ENCODE measurements at regions not wholly inside any gene's neighbourhood (a gene's known extent, or its start where the extent isn't known, plus 50 kb on each side); places are given as distances from the start of the nearest gene placed in this dataset.

GRCh38 chr18:40402052-40402451, 1553.0 kb upstream of the PIK3C3 start:
- no peak for DNase-seq

- DNase-seq: peak; percentile 36
These were observed 1566.9 kb upstream of the PIK3C3 start for GRCh38 chr18:40388121-40388520.

DNA sequence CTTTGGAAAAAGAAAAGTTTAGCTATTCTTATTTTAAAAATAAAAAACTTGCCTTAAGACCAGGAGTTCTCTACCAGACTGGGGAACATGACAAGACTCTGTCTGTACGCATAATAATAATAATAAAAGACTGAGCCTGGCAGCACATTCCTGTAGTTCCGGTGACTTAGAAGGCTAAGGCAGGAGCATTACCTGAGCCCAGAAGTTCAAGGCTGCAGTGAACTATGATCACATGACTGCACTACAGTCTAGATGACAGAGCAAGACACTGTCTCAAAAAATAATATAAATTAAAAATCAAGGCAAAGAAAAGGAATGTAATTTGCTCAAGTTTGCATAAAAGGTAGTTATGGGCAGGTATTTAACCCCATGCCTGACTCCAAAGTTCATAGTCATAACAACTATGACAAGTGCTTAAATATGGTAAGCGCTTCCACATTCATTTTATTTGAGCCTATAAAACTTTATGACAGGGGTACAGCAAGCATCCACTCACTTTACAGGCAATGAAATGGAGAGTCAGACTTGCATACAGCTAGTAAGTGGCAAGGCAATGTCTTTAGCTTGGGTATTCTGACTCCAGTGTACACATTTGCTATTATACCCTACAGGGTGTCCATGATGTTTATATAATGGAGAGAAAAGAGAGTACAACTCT, 1567.8 kb upstream of the PIK3C3 start:
- DNase-seq: no peak

- DNase-seq: no peak
These were observed 1572.8 kb upstream of the PIK3C3 start for GRCh38 chr18:40382197-40382596.

DNA sequence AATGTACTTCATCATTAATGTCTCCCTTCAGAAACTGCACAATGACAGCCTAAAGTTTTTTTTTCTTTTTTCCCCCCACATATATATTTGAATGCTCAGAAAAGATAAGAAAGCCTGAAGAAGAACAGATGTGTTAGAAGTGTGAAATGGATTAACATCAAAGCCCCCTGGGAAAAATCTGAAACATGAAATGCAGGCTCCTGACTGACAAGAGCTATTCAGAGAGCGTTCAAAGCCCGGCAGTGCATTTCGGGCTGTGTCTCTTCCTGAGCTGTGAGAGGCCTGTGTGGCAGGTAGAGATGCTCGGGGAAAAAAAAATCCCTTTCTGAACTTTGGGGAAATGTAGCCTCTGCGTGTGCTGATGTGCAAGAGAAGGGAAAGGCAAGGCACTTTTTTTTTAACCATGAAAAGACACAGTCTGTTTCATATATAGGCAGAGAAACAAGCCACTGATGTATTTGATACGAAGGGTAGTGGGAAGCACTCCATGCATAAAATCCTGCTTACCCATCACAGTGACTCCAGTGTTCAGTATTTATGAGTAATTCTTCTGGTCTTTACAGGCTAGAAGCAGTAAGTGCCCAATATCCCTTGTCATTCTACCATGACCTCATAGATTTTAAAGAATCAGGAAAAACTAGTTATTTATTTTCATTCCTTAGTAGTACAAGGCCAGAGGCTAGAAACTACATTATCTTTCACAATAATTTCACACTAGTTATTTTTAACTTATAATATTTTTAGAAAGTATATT, 1574.2 kb upstream of the PIK3C3 start:
- peak; percentile 65 for DNase-seq

- peak; percentile 81 for DNase-seq
These were observed 1579.2 kb upstream of the PIK3C3 start for GRCh38 chr18:40375837-40376236.

DNA sequence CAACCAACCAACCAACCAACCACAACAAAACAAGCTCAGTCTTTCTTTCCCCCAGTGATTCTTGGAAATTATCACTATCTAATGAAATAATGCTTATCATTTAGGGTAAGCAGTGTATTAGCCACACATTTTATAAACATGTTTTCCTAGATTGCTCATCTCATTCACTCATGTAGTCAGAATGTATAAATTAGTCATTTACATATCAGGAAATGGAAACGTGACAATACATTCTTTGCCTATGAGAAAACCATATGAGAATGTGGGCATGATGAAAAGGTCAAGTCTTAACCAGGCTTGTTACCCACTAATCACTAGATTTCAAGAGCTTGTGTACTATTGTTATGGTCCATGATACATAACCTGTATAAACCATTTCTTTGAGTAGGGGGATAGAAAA, 1583.4 kb upstream of the PIK3C3 start:
- peak; percentile 80 for DNase-seq

GRCh38 chr18:40367576-40367975, 1587.5 kb upstream of the PIK3C3 start:
- no peak for DNase-seq

- no peak for DNase-seq
These were observed 1588.5 kb upstream of the PIK3C3 start for GRCh38 chr18:40366521-40366920.

GRCh38 chr18:40365526-40365925, 1589.5 kb upstream of the PIK3C3 start:
- peak; percentile 68 for DNase-seq

DNA sequence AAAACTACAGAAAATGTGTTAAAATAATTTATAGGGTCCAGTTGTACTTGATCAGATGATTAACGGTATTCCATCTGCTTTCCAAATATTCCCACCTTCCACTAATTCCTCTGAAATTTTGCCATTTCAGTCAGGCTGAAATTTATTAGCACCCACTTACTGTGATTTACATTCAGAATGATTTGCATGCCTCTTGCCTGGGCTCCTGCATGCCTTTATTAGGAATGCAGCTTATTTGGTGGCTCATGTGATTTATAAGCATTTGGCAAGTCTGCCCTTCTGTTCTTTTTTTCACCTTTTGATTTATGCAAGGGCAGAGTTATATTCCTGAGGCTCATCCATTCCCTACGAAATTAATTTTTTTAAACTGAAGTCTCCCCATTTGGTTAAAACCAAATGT, 1594.5 kb upstream of the PIK3C3 start:
- peak; percentile 66 for DNase-seq

- DNase-seq: peak; percentile 75
These were observed 1597.5 kb upstream of the PIK3C3 start for GRCh38 chr18:40357536-40357935.

- DNase-seq: no peak
These were observed 1598.9 kb upstream of the PIK3C3 start for GRCh38 chr18:40356168-40356567.

- peak; percentile 89 for DNase-seq
These were observed 1599.3 kb upstream of the PIK3C3 start for GRCh38 chr18:40355726-40356125.

GRCh38 chr18:40348196-40348595, 1606.8 kb upstream of the PIK3C3 start:
- DNase-seq: no peak

GRCh38 chr18:40347261-40347660, 1607.8 kb upstream of the PIK3C3 start:
- no peak for DNase-seq

GRCh38 chr18:40346146-40346545, 1608.9 kb upstream of the PIK3C3 start:
- DNase-seq: peak; percentile 41

- no peak for DNase-seq
These were observed 1613.3 kb upstream of the PIK3C3 start for GRCh38 chr18:40341701-40342100.

GRCh38 chr18:40338284-40338683, 1616.8 kb upstream of the PIK3C3 start:
- no peak for DNase-seq

- DNase-seq: no peak
These were observed 1628.0 kb upstream of the PIK3C3 start for GRCh38 chr18:40326985-40327384.

DNA sequence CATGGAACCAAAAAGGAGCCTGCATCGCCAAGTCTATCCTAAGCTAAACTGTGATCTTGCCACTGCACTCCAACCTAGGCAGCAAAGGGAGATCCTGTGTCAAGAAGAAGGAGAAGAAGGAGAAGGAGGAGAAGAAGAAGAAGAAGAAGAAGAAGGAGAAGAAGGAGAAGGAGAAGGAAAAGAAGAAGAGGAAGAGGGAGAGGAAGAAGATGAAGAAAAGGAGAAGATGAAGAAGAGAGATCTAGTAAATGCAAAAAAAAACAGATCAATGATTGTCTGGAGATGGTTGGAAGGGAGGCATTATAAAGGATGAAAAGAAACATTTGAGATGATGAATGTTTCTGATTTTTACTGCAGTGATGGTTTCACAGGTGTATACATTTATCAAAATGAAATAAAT, 1629.0 kb upstream of the PIK3C3 start:
- no peak for DNase-seq

- DNase-seq: no peak
These were observed 1640.8 kb upstream of the PIK3C3 start for GRCh38 chr18:40314199-40314598.

- DNase-seq: no peak
These were observed 1641.9 kb upstream of the PIK3C3 start for GRCh38 chr18:40313030-40313642.

- DNase-seq: no peak
These were observed 1647.4 kb upstream of the PIK3C3 start for GRCh38 chr18:40307627-40308026.

All from fibroblast of upper back skin (primary cell).